GM10266 (cell line): ENCODE measurements at regions not wholly inside any gene's neighbourhood (a gene's known extent, or its start where the extent isn't known, plus 50 kb on each side); places are given as distances from the start of the nearest gene placed in this dataset.

Experiments
- DNase-seq: peaks from one replicate; pipeline ENCODE4 v3.0.0; 2012; ENCODE audit errors: extremely low spot score
- CTCF ChIP-seq: IDR thresholded peaks from 2 replicates; pipeline ENCODE4 v1.5.1; 2012; ENCODE audit warnings: mild to moderate bottlenecking, low read depth; ENCODE audit not compliant: control insufficient read depth, insufficient read depth; ENCODE audit errors: missing control alignments

GRCh38 chr9:13627502-13627901 lies 348.0 kb upstream of the MPDZ start:
- no peak for TF ChIP-seq CTCF
- no peak for DNase-seq

- TF ChIP-seq CTCF = no peak
- DNase-seq = no peak
Measured at GRCh38 chr9:13627071-13627470, 347.6 kb upstream of the MPDZ start.

GRCh38 chr9:13626601-13627000 lies 347.1 kb upstream of the MPDZ start:
- DNase-seq = no peak
- no peak for TF ChIP-seq CTCF

- TF ChIP-seq CTCF = no peak
- DNase-seq = no peak
Measured at GRCh38 chr9:13621872-13622564, 342.5 kb upstream of the MPDZ start.

GRCh38 chr9:13616491-13617035 lies 337.1 kb upstream of the MPDZ start:
- no peak for DNase-seq
- TF ChIP-seq CTCF = no peak

- TF ChIP-seq CTCF = no peak
- no peak for DNase-seq
Measured at GRCh38 chr9:13615660-13616490, 336.4 kb upstream of the MPDZ start.

- TF ChIP-seq CTCF = no peak
- no peak for DNase-seq
Measured at GRCh38 chr9:13614060-13614459, 334.6 kb upstream of the MPDZ start.
